ENCODE measurements at regions not wholly inside any gene's neighbourhood (a gene's known extent, or its start where the extent isn't known, plus 50 kb on each side); places are given as distances from the start of the nearest gene placed in this dataset.

DNA sequence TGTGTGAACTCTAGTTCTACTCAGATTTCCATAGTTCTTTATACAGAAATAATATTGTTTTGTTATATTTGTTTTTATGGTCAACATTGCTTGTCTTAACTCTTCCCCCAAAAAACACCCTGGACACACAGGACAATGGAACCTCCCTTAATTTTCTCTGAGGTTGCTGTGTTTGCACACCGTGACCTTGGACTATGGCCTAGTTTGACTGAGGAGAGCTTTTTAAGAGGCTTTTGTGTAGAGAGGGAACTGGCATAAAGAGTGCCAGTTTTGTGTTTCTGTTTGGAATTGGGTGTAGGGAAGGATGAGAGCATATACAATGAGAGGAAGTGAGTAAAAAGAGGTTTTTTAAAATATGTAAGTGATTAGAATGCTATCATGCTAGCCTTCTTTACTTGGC, 101.1 kb upstream of the MEF2C start:
- DNase-seq (ENCODE audit: insufficient read length) (no peak), FAIRE-seq (no peak)

DNA sequence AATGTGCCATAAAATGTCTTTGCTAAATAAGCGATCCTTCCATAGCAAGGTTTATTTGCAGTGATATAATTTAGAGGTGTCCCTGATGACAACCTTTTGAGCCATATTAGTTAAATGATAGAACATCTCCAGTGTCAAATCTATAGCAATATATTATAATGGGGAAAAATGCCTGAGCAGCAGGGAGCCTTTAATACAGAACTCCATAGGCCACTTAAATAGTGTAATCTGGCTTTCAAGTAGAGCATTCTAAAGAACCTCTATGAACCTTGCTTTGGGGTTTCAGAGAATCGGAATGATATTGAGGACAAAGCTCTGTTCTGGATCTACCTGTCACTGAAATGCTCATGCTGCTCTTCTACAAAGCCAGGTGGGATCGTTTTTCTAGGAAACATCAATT, 96.7 kb upstream of the MEF2C start:
- TF ChIP-seq POLR2A (IDR thresholded peaks at IDR 0.05; ENCODE audit: low read depth, low read length) (no peak), POLR2AphosphoS5 (IDR thresholded peaks at IDR 0.05; ENCODE audit: low read depth, low read length) (no peak), TAF1 (IDR thresholded peaks at IDR 0.05; ENCODE audit: borderline replicate concordance, low read depth, low read length) (no peak)
- DNase-seq (ENCODE audit: insufficient read length) (no peak), FAIRE-seq (no peak)

More for the DNA sequence above, 101.1 kb upstream of the MEF2C start:
- no peak for TF ChIP-seq POLR2AphosphoS5 (IDR thresholded peaks at IDR 0.05; ENCODE audit: low read depth, low read length)
- no peak for TF ChIP-seq TAF1 (IDR thresholded peaks at IDR 0.05; ENCODE audit: borderline replicate concordance, low read depth, low read length)
- TF ChIP-seq POLR2A (IDR thresholded peaks at IDR 0.05; ENCODE audit: low read depth, low read length) = no peak

DNA sequence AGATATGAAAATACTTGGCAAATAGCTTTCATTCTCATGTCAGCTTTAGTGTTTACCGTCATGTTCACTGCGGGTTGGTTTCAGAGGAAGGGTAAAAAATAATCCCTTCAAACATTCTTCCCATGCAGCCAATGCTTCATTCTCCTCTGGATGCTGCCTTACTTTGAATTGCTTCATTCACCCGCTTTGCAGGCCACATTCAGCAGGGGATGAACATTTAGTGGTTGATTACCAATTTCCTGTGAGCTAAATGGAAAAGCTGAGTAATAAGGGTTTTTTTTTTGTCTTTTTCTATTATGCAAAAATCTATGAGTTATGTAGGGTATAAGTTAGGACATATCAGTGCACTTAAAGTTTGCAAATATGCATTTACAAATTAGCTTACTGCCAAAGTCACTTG, 96.3 kb upstream of the MEF2C start:
- TF ChIP-seq POLR2AphosphoS5 (IDR thresholded peaks at IDR 0.05; ENCODE audit: low read depth, low read length) = no peak
- TF ChIP-seq POLR2A (IDR thresholded peaks at IDR 0.05; ENCODE audit: low read depth, low read length) = no peak
- TF ChIP-seq TAF1 (IDR thresholded peaks at IDR 0.05; ENCODE audit: borderline replicate concordance, low read depth, low read length) = no peak
- no peak for DNase-seq (ENCODE audit: insufficient read length)
- FAIRE-seq = no peak

DNA sequence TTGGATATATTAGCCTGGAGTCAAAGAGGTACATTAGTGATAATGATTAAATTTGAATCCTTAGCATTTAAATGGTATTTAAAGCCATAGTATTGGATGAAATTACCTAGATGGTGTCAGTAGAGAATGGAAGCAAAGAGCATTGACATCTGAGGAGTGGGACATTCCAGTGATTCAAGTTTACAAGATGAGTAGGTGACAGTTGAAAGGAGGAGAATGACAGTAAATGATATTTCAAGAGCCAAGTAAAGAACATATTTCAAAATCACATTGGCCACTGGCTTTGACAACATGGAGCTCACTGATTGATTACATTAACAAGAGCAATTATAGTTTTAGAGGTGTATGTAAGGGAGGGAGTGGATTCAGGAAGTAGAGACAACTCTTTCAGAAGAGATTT, 93.9 kb upstream of the MEF2C start:
- FAIRE-seq (peak; percentile 30), DNase-seq (ENCODE audit: insufficient read length) (no peak)
- no peak for TF ChIP-seq TAF1 (IDR thresholded peaks at IDR 0.05; ENCODE audit: borderline replicate concordance, low read depth, low read length)
- no peak for TF ChIP-seq POLR2AphosphoS5 (IDR thresholded peaks at IDR 0.05; ENCODE audit: low read depth, low read length)
- no peak for TF ChIP-seq POLR2A (IDR thresholded peaks at IDR 0.05; ENCODE audit: low read depth, low read length)

DNA sequence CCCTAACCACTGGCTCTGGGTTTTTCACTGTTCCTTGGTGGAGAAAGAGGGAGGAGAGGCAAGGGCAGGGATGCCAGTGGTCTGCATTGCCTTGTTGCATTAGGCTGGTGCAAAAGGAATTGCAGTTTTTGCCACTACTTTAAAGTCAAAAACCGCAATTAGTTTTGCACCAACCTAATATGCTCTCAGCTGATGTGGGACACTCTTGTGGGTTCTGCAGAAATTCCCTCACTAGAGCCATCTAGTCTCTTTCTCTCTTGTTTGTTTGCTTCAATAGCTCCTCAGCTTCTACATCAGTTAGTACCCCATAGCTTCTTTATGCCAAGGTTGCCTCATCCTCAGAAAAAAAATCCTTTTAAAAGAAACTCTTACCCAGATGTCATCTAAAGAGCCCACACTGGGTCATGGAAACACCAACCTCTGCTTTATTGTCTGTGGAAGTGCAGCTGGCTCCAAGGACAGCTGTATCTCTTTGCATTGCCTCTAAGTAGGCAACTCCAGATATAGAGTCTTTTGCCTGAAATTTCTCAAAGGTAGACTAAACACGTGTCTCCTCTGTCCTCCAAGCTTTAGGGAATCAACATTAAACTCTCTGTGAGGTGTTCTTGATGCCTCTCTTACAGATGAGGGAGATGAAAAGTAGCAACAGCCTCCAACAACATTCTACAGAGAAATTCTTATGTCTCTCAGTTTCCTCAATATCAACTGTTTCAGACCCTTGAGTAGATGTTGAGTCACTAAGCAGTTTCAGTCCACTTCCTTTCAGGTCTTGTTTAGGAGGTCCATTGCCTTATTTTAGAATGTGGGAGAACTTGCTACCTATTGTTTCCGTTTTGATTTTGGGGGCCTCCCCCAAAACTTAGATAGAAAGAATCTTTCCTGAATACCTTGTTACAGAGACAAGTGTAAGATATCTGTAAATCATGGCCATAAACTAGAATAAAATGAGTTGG, 84.9 kb upstream of the MEF2C start:
- FAIRE-seq = peak; percentile 91
- no peak for DNase-seq (ENCODE audit: insufficient read length)
- TF ChIP-seq POLR2A (IDR thresholded peaks at IDR 0.05; ENCODE audit: low read depth, low read length) (no peak), POLR2AphosphoS5 (IDR thresholded peaks at IDR 0.05; ENCODE audit: low read depth, low read length) (no peak), TAF1 (IDR thresholded peaks at IDR 0.05; ENCODE audit: borderline replicate concordance, low read depth, low read length) (no peak)

DNA sequence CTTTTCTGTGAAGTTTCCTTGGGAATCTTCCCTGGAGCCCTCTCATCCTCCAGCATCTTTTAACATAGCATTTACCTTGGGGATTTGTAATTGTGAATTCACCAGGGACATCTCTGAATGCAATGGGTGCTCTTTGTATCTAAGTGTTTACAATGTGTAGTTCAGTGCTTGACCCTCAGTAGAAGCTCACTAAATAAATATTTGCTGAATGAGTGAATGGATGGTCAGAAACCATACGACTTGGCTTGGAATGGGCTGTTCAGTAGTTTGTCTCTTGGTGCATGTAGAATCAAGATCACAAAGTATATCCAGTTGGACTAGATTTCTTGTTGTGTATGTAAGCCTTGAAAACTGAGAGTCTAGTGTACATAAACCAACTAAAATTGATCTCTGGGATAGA, 81.8 kb upstream of the MEF2C start:
- DNase-seq (ENCODE audit: insufficient read length) = no peak

DNA sequence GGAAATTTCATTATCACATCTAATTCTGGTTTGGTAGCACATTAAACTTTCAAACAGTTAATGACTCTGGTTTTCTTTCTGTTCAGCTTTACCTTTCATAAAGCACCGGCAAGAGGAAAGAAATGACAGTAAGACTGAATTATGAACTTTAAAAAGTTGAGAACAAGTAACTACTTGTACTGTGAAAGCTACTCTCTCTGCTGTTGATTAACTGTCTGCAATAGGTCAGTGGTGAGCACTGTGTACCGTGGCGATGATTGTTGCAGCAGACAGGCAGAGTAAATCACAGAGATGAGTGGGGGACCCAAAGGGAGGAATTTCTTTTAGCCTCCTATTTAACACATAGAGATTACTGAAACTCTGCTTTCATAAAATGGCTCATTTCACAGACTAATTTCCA, 74.0 kb upstream of the MEF2C start:
- FAIRE-seq (peak; percentile 42), DNase-seq (ENCODE audit: insufficient read length) (no peak)
- TF ChIP-seq TAF1 (IDR thresholded peaks at IDR 0.05; ENCODE audit: borderline replicate concordance, low read depth, low read length) (no peak), POLR2A (IDR thresholded peaks at IDR 0.05; ENCODE audit: low read depth, low read length) (no peak), POLR2AphosphoS5 (IDR thresholded peaks at IDR 0.05; ENCODE audit: low read depth, low read length) (no peak)

More for the DNA sequence above, 81.8 kb upstream of the MEF2C start:
- TF ChIP-seq TAF1 (IDR thresholded peaks at IDR 0.05; ENCODE audit: borderline replicate concordance, low read depth, low read length) = no peak
- no peak for TF ChIP-seq POLR2AphosphoS5 (IDR thresholded peaks at IDR 0.05; ENCODE audit: low read depth, low read length)
- no peak for TF ChIP-seq POLR2A (IDR thresholded peaks at IDR 0.05; ENCODE audit: low read depth, low read length)
- FAIRE-seq = no peak

DNA sequence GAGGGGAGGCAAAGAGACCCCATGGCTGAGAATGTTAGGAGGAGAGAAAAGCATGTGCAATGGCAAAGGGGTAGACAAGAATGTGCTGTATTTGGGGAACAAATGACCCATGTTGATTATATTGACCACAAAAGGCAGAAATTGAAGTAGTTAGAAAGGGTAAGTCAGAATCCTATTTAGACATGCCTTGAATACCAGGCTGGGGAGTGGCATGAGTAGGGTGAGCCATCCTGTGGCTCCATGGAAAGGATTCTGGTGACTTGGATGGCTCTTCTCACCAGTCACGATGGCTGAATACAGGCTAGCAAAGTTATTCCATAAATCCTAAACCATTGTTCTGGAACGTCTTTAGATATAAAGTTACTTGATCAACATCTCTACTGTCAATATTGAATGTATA, 73.4 kb upstream of the MEF2C start:
- FAIRE-seq (no peak), DNase-seq (ENCODE audit: insufficient read length) (no peak)
- TF ChIP-seq TAF1 (IDR thresholded peaks at IDR 0.05; ENCODE audit: borderline replicate concordance, low read depth, low read length) (no peak), POLR2A (IDR thresholded peaks at IDR 0.05; ENCODE audit: low read depth, low read length) (no peak), POLR2AphosphoS5 (IDR thresholded peaks at IDR 0.05; ENCODE audit: low read depth, low read length) (no peak)

DNA sequence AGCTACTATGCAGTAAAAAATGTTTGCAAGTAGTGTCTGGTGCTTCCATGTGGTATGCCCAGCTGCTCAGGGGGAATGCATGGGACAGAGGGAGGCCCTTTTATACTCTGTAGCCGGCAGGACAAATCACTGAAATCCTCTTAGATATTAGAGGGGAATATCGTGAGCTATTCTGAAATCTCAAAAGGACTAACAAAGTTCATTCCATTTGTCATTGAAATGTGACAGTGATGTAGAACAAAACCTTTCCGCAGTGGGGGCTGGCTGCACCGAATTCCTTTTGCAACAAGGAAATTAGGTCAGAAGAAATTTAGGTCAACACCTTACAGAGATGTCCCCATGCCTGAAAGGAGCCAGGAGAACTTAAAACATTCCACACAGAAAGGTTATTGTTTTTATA, 72.4 kb upstream of the MEF2C start:
- no peak for FAIRE-seq
- TF ChIP-seq POLR2AphosphoS5 (IDR thresholded peaks at IDR 0.05; ENCODE audit: low read depth, low read length) = no peak
- TF ChIP-seq TAF1 (IDR thresholded peaks at IDR 0.05; ENCODE audit: borderline replicate concordance, low read depth, low read length) = no peak
- TF ChIP-seq POLR2A (IDR thresholded peaks at IDR 0.05; ENCODE audit: low read depth, low read length) = no peak
- DNase-seq (ENCODE audit: insufficient read length) = no peak

DNA sequence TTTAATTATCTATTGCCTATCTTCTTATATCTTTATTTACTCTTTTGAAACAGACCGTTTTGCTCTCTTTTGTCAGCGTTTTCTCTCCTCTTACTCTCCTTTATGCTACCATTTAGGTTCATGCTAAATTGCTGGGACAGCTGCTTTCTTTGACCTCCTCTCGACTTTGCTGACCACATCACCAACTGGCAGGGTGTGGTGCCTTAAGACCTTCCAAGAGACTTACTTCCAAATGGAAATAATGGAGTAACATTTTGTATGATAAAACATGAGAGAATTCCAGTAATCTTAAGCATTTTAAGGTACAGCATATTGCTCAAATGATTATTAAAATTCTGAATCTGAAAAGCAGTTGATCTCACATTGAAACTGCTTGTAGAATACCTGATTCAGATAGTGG, 71.5 kb upstream of the MEF2C start:
- FAIRE-seq = no peak
- no peak for TF ChIP-seq POLR2AphosphoS5 (IDR thresholded peaks at IDR 0.05; ENCODE audit: low read depth, low read length)
- TF ChIP-seq POLR2A (IDR thresholded peaks at IDR 0.05; ENCODE audit: low read depth, low read length) = no peak
- TF ChIP-seq TAF1 (IDR thresholded peaks at IDR 0.05; ENCODE audit: borderline replicate concordance, low read depth, low read length) = no peak
- DNase-seq (ENCODE audit: insufficient read length) = no peak

DNA sequence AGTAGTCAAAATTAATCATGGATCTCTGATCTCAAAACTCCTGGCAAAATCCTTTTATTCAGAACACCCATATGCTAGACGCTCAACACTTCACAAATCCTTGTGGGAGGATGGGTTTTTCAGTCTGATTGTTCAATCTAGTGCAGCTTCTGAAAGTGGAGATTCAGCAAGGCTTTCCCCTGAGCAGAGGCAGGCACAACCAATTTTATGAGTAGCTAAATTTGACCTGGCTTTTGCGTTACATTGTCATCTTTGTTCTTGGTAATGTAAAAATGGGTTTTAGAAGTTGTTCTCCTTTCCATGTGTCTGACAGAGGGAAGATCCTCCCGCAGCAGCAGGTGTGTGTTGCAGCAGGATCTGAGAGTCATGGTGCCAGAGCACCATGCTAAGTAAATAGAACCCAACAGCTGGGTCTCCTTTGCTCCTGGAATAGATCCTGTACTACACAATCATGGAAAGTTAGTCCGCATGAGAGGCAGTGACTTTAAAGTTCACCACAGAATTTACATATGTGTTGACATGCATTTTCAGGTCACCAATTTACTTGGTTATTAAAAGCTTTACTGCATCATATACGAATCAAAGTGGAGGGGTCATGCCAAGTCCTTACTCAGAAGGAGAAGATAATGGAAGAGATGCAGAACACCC, 70.1 kb upstream of the MEF2C start:
- FAIRE-seq = peak; percentile 80
- no peak for DNase-seq (ENCODE audit: insufficient read length)
- TF ChIP-seq TAF1 (IDR thresholded peaks at IDR 0.05; ENCODE audit: borderline replicate concordance, low read depth, low read length) (no peak), POLR2A (IDR thresholded peaks at IDR 0.05; ENCODE audit: low read depth, low read length) (no peak), POLR2AphosphoS5 (IDR thresholded peaks at IDR 0.05; ENCODE audit: low read depth, low read length) (no peak)

DNA sequence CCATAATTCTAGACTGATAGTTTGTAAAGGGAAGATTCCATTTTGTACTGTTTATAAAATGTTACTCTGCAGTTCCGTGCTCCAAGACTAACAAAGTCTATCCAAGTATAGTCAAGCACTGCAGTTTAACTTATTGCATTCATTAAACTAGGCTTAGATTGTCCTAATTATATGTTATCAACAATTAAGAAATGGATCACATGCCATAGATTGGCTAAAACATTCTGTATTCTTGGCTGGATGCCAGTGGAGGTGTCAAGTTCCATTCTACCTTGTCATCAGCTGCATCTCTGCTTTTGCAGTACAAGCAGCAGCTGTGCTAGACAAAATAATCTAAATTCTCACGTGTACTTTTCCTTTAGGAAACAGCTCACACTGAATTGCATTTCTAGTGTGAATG, 69.4 kb upstream of the MEF2C start:
- no peak for DNase-seq (ENCODE audit: insufficient read length)
- FAIRE-seq = peak; percentile 14
- no peak for TF ChIP-seq TAF1 (IDR thresholded peaks at IDR 0.05; ENCODE audit: borderline replicate concordance, low read depth, low read length)

All from GM12892 (cell line).